ENCODE measurements at regions not wholly inside any gene's neighbourhood (a gene's known extent, or its start where the extent isn't known, plus 50 kb on each side); places are given as distances from the start of the nearest gene placed in this dataset.
"Not testable (repeated sequence)": the region's sequence is repeated elsewhere in the genome, so short reads cannot be mapped to it uniquely, and the experiment has no call there.

DNA sequence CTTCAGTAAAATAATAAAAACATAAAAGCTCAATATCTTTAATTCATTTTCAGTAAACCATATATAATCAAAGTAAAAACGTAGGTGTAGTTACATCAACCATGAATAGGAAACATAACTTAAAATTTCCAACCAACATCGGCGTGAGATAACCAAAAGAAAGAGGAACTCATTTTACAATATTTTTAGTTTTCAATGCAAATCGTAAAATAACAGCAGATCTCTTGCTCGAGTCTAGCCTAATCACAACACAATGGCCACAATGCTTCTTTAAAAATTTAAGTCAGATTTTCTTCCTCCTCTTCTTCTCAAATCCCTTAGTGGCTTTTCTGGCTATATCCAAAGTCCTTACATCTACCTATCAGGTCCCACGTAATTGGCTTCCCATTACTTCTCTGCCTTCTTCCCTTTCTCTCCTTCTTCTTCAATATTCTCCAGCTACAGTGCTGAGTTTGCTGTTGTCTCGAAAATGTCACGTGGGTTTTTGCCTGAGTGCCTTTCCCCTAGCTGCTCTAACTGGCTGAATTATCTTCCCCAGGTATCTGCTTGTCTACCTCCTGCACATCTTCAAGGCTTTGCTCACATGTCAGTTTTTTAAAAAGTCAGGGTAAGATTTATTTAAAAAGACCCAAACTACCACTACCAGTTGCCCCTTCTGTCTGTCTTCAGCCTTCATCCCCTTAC lies 90.9 kb upstream of the BANK1 start:
- Histone ChIP-seq H3K36me3 (no peaks in the 10 kb centered on the region), H3K9me3 (no peaks in the 10 kb centered on the region), H3K27me3 (no peaks in the 10 kb centered on the region), H3K27ac (no peak overlapping the region), H3K4me1 (no peaks in the 10 kb centered on the region), H3K4me3 (no peak overlapping the region)
- intact Hi-C loops (cut with DNase I), result no loop called here
- DNase-seq (no peak), ATAC-seq (no peak)
- no peak for TF ChIP-seq CTCF (IDR thresholded peaks at IDR 0.05)

DNA sequence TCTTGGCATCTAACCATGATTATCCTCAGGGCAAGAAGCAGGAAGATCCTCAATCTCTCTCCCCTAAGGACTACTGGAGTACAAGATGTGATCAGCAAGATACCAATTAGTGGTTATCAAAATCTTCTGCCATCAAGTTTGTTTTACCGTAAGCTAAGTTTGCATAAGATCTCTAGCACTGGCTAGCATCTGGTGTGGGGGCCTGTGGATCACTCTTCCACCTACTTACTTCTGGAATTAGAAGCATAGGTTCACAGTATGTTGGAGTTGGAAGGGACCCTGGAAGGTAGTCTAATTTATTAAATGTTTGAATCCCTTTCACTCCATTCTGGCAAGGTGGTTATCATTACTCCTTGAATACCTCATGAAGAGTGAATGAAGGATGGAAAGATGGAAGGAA lies 93.3 kb upstream of the BANK1 start:
- Histone ChIP-seq H3K27ac (no peak overlapping the region), H3K27me3 (no peaks in the 10 kb centered on the region), H3K4me1 (no peaks in the 10 kb centered on the region), H3K9me3 (no peaks in the 10 kb centered on the region), H3K4me3 (no peak overlapping the region), H3K36me3 (no peaks in the 10 kb centered on the region)
- ATAC-seq (no peak), DNase-seq (no peak)
- no peak for TF ChIP-seq CTCF (IDR thresholded peaks at IDR 0.05)
- intact Hi-C loops (cut with DNase I), result no loop called here

- Histone ChIP-seq H3K27me3 (no peaks in the 10 kb centered on the region), H3K27ac (no peak overlapping the region), H3K4me3 (no peak overlapping the region), H3K4me1 (no peaks in the 10 kb centered on the region), H3K9me3 (no peaks in the 10 kb centered on the region), H3K36me3 (no peaks in the 10 kb centered on the region)
- no peak for TF ChIP-seq CTCF (IDR thresholded peaks at IDR 0.05)
- DNase-seq (no peak), ATAC-seq (no peak)
- intact Hi-C loops (cut with DNase I), result no loop called here
Measured at GRCh38 chr4:101696276-101697010, 94.1 kb upstream of the BANK1 start.

DNA sequence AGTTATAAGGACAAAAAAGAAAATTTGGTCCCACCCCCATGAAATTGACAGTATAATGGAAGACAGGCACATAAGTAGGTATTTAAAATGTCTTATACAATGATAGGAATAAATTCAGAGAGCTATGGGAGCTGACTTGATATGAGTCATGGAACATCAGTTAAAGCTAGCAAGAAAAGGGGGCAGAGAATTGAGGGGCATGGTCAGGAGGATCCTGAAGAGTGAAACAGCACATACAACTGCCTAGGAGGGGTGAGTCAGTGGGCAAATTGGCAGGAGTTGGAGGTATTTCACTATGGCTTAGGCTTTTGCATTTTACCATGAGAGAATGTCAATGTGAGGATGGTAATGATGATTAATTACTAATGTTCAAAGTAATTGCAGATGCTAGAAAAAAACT lies 95.4 kb upstream of the BANK1 start:
- H3K4me3 ChIP-seq, result no peak overlapping the region
- ATAC-seq, result no peak
- H3K36me3 ChIP-seq, result no peaks in the 10 kb centered on the region
- no peaks in the 10 kb centered on the region for H3K4me1 ChIP-seq
- no peak overlapping the region for H3K27ac ChIP-seq
- DNase-seq, result no peak
- intact Hi-C loops (cut with DNase I), result no loop called here
- TF ChIP-seq CTCF (IDR thresholded peaks at IDR 0.05), result no peak
- no peaks in the 10 kb centered on the region for H3K27me3 ChIP-seq
- no peaks in the 10 kb centered on the region for H3K9me3 ChIP-seq

- ATAC-seq; H3K27ac ChIP-seq; intact Hi-C loops (cut with DNase I); H3K4me1 ChIP-seq; H3K4me3 ChIP-seq; H3K27me3 ChIP-seq; H3K36me3 ChIP-seq; DNase-seq; H3K9me3 ChIP-seq: not testable (repeated sequence)
Measured at GRCh38 chr4:101694403-101694802, 96.1 kb upstream of the BANK1 start.

Measured in left lung (tissue), 4 donors.